AG09319 (cell line): ENCODE measurements at regions not wholly inside any gene's neighbourhood (a gene's known extent, or its start where the extent isn't known, plus 50 kb on each side); places are given as distances from the start of the nearest gene placed in this dataset.

Experiments used
- DNase-seq: peaks from one replicate; pipeline ENCODE4 v3.0.0-alpha.2; 2010; ENCODE audit warnings: low read depth; ENCODE audit errors: extremely low read depth
- TF ChIP-seq, protein P1 (sequence below): IDR thresholded peaks from 2 replicates; pipeline ENCODE4 v1.5.1; 2011; ENCODE audit warnings: low read depth, mild to moderate bottlenecking, inconsistent platforms, low read length, moderate library complexity

DNA sequence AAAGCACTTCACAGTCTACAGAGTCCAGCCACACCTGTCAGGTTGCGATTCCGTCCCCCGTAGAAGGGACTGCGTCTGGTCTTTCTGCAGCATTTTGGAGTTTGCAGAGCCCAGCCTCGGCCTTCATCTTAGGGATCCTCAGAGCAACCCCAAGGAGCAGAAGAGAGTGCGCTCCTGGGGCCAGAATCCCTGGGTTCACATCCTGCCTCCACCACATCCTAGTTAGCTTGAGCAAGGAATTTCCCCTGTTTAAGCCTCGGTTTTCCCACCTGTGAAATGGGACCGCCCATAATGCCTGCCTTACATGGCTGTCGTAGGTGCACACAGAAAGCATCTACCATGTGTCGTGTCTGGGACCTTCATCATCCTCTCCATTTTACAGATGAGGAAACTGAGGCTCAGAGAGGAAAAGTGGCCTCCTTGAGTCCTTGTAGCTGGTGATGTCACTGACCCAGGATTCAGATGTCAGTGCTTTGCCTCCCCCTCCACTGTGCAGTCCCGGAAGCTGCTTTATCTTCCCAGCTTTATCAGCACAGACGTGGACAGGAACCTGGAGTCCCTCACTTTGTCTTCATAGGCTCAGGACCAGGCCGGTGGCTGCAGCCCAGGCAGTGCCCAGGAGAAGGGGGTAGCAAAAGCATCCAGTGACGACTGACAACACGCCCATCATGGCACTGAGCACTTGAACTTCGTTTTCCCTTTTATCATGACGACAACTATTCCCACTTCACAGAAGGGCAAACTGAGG lies 438.5 kb downstream of the MATN1 start:
- TF ChIP-seq, protein P1, sequence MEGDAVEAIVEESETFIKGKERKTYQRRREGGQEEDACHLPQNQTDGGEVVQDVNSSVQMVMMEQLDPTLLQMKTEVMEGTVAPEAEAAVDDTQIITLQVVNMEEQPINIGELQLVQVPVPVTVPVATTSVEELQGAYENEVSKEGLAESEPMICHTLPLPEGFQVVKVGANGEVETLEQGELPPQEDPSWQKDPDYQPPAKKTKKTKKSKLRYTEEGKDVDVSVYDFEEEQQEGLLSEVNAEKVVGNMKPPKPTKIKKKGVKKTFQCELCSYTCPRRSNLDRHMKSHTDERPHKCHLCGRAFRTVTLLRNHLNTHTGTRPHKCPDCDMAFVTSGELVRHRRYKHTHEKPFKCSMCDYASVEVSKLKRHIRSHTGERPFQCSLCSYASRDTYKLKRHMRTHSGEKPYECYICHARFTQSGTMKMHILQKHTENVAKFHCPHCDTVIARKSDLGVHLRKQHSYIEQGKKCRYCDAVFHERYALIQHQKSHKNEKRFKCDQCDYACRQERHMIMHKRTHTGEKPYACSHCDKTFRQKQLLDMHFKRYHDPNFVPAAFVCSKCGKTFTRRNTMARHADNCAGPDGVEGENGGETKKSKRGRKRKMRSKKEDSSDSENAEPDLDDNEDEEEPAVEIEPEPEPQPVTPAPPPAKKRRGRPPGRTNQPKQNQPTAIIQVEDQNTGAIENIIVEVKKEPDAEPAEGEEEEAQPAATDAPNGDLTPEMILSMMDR: no peak
- DNase-seq: no peak

DNA sequence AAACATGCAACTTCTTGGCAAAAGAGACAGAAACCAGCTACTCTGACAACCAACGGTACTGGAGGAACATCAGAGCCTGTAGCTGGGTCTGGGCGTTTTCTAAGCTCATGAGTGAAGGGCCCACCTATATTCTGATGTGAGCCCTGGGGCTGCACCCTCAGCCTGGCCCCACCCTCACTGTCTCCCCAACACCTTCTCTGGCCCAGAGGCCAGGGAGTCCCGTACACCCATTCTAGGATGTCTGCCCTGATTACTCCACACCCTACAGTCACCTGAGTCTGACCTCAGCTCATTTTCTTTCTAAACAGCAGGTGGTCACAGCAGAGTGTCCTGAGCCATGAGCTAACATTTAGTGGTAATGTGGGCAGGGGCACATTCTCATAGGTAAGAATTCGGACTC lies 439.2 kb downstream of the MATN1 start:
- TF ChIP-seq, protein P1: no peak
- no peak for DNase-seq

DNA sequence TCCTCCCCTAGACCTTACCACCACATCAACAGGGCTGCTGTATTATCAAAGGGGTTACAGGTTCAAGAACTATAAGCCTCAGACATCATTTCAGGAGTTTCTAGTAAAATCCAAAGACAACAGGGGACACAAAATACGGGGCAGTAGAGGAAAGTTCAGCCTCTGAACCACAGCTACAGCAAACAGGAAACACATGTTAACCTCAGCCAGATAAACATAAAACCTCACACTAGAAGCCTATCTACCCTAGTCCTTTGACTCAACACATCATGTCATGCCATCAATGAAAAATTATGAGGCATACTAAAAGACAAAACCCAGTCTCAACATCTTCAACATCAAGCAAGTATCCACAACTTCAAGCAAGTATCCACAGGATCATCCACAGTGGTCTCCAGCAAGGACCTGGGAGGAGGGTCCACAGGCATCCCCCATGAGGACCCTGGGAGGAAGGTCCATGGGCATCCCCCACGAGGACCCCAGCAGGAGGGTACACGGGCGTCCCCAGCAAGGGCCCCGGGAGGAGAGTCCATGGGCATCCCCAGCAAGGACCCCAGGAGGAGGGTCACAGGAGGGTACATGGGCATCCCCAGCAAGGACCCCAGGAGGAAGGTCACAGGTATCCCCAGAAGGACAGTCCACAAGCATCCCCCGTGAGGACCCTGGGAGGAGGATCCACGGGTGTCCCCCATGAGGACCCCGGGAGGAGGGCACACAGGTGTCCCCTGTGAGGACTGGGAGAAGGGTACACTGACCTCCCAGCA lies 440.0 kb downstream of the MATN1 start:
- TF ChIP-seq, protein P1: no peak
- DNase-seq: no peak

DNA sequence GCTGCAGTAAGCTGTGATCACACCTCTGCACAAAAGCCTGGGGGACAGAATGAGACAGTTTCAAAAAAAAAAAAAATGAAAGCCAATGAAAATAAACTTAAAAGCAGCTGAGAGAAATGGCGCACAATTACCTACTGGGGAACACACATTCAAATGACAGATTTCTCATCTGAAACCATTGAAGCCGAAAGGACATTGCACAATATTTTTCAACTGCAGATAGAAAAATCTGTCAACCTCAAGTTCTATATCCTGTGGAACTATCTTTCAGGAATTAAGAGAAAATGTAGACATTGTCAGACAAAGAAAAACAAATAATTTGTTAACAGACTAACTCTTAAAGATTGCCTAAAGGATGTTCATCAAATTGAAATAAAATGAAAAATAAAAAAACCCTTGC lies 442.8 kb downstream of the MATN1 start:
- no peak for DNase-seq
- TF ChIP-seq, protein P1: no peak

DNA sequence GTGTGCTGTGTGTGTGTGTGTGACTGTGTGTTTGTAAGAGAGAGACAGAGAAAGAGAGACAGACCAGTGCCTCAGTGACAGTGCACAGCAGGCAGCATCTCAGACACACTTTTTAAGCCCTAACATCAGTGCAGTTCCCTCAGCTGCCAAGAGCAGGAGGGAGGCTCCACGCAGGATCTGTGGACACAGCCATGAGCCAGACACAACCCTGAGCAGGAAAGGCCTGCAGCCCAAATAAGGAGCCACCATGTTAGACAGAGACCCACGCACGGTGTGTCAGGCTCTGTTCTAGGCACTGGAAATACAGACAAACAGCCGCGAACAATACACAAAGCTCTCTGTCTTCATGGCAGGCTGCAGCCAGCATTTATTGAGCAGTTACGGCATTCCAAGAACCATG lies 445.5 kb downstream of the MATN1 start:
- TF ChIP-seq, protein P1: no peak
- no peak for DNase-seq

DNA sequence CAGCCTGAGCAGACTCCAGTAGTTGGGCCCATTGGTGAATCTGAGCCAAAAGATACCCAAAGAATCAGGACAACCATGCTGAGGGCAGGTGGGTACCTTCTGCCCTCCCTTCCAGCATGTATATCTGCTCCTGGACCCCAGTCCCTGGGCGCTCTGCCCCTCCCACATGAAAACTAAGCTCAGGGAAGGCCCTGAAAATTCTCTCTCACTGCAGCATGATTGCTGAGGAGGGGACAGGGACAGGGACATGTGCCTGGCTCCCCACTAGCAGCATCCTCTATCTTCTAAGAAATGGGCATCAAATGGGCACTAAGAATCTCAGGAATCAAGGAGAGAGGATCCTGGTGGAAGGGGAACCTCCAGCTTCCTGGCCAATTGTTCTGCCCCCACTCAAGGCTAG lies 446.0 kb downstream of the MATN1 start:
- TF ChIP-seq, protein P1: no peak
- DNase-seq: no peak
